WI38 (cell line): ENCODE measurements at regions not wholly inside any gene's neighbourhood (a gene's known extent, or its start where the extent isn't known, plus 50 kb on each side); places are given as distances from the start of the nearest gene placed in this dataset.

Source experiments
- H3K4me3 ChIP-seq: 2 replicates; pipeline ENCODE4 v1.5.1; 2011; ENCODE audit warnings: low read depth, mild to moderate bottlenecking, control low read depth, low read length
- CTCF ChIP-seq: IDR thresholded peaks from 2 replicates; pipeline ENCODE4 v1.5.1; 2012; ENCODE audit warnings: low read depth, mild to moderate bottlenecking, control low read depth, low read length

DNA sequence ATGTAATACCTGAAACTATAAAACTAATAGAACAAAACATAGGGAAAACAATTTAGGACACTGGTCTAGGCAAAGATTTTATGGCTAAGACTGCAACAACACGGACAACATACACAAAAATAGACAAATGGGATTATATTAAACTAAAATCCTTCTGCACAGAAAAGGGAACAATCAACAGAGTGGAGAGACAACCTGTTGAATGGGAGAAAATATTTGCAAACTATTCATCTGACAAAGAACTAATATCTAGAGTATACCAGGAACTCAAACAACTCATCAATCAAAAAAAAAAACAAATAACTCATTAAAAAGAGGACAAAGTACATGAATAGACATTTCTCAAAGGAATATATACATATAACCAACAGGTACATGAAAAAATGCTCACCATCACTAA lies 174.5 kb downstream of the FNDC1 start:
- TF ChIP-seq CTCF: no peak
- no peak overlapping the region for H3K4me3 ChIP-seq

GRCh38 chr6:159342146-159342545 lies 172.9 kb downstream of the FNDC1 start:
- TF ChIP-seq CTCF: no peak
- H3K4me3 ChIP-seq: no peak overlapping the region

- TF ChIP-seq CTCF: no peak
- H3K4me3 ChIP-seq: no peak overlapping the region
These were observed 164.9 kb downstream of the FNDC1 start for GRCh38 chr6:159334068-159334467.

DNA sequence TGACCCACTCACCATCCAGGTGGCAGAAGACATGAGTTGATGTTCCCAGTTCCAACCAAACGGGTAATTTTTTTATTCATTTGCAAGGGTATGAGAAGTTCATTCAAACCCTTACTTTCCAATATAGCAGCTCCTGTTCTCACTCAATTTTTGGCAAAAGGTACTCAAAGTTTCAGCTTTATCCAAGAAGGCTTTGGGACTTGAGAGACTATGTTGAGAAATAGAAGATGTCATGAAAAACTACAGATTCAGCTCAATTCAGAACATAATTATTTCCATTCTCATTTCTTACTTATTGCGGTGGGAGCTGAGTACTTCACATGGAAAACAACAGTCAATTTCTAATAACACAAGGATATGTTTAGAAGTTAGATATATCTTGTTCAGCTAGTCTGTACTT lies 162.3 kb downstream of the FNDC1 start:
- H3K4me3 ChIP-seq: no peak overlapping the region
- TF ChIP-seq CTCF: no peak

DNA sequence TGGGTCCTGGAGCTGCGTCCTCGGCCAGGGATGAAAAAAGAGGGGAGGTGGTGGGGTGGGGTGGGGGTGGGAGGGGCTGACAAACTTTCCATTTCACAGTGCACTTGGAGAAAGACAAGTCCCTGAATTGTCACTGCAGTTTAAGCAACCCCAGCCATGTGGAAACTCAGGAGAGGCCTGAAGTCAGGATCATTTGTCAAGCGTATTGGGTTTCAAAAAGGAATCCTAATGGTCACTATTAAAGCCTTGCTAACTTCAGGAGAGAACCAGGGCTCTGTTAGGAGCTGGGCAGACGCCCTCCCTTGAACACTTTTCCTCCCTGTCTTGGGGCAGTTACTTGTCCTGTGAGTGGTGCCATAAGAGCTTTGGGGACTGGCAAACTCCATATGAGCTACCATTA lies 159.9 kb downstream of the FNDC1 start:
- TF ChIP-seq CTCF: no peak
- H3K4me3 ChIP-seq: no peak overlapping the region

- TF ChIP-seq CTCF: no peak
- H3K4me3 ChIP-seq: no peak overlapping the region
These were observed 158.9 kb downstream of the FNDC1 start for GRCh38 chr6:159328052-159328451.

- no peak for TF ChIP-seq CTCF
- H3K4me3 ChIP-seq: no peak overlapping the region
These were observed 156.3 kb downstream of the FNDC1 start for GRCh38 chr6:159325476-159325875.
